ENCODE measurements at regions not wholly inside any gene's neighbourhood (a gene's known extent, or its start where the extent isn't known, plus 50 kb on each side); places are given as distances from the start of the nearest gene placed in this dataset.

- H3K4me3 ChIP-seq = no peak overlapping the region
- no peak for DNase-seq
- H3K27me3 ChIP-seq (ENCODE audit: insufficient read depth in 3 of 3, low read length in 2 of 3) = no peaks in the 10 kb centered on the region
- ATAC-seq = no peak
- no peaks in the 10 kb centered on the region for H3K9me3 ChIP-seq
- H3K4me1 ChIP-seq = peaks cover 26% of the 10 kb centered on the region
- no peak for TF ChIP-seq CTCF (IDR thresholded peaks at IDR 0.05)
- H3K27ac ChIP-seq = no peak overlapping the region
- H3K36me3 ChIP-seq (ENCODE audit: insufficient read depth in 1 of 2, low read depth in 1 of 2) = no peaks in the 10 kb centered on the region
- intact Hi-C loops (cut with DNase I) = loop anchor here in 1 of 2 donors (5.0 to 10.0 kb wide), 2 partner anchors 93 to 341 kb away; no protein-coding TSS in a partner anchor
- 64 to 77% (median 69%) methylated on average over 6 of the region's 6 CpGs for WGBS, 3 donors
Observed at GRCh38 chr6:14543971-14544585, 426.5 kb downstream of the CD83 start.

GRCh38 chr6:14544666-14545065 lies 427.1 kb downstream of the CD83 start:
- Histone ChIP-seq H3K4me3 (no peak overlapping the region), H3K36me3 (ENCODE audit: insufficient read depth in 1 of 2, low read depth in 1 of 2) (no peaks in the 10 kb centered on the region), H3K4me1 (peaks cover 25% of the 10 kb centered on the region), H3K9me3 (no peaks in the 10 kb centered on the region), H3K27me3 (ENCODE audit: insufficient read depth in 3 of 3, low read length in 2 of 3) (no peaks in the 10 kb centered on the region), H3K27ac (no peak overlapping the region)
- intact Hi-C loops (cut with DNase I) = loop anchor here in 1 of 2 donors (5.0 to 10.0 kb wide), 2 partner anchors 93 to 340 kb away; no protein-coding TSS in a partner anchor
- DNase-seq (no peak), ATAC-seq (no peak)
- 64 to 84% (median 82%) methylated on average over 3 of the region's 3 CpGs for WGBS, 3 donors
- no peak for TF ChIP-seq CTCF (IDR thresholded peaks at IDR 0.05)

GRCh38 chr6:14545496-14545895 lies 427.9 kb downstream of the CD83 start:
- ATAC-seq = peak in 1 of 4 donors; percentile 38
- WGBS, 3 donors = 71 to 83% (median 82%) methylated on average over 2 of the region's 2 CpGs
- Histone ChIP-seq H3K27me3 (ENCODE audit: insufficient read depth in 3 of 3, low read length in 2 of 3) (no peaks in the 10 kb centered on the region), H3K36me3 (ENCODE audit: insufficient read depth in 1 of 2, low read depth in 1 of 2) (no peaks in the 10 kb centered on the region), H3K4me1 (peaks cover 26% of the 10 kb centered on the region), H3K4me3 (no peak overlapping the region), H3K9me3 (no peaks in the 10 kb centered on the region), H3K27ac (peak overlapping the region; percentile 39)
- no peak for DNase-seq
- intact Hi-C loops (cut with DNase I) = loop anchor here in 1 of 2 donors (10.0 kb wide), 1 partner anchor 339 kb away; no protein-coding TSS in a partner anchor
- TF ChIP-seq CTCF (IDR thresholded peaks at IDR 0.05) = no peak

GRCh38 chr6:14546036-14546435 lies 428.5 kb downstream of the CD83 start:
- Histone ChIP-seq H3K4me1 (peaks cover 26% of the 10 kb centered on the region), H3K27me3 (ENCODE audit: insufficient read depth in 3 of 3, low read length in 2 of 3) (no peaks in the 10 kb centered on the region), H3K9me3 (no peaks in the 10 kb centered on the region), H3K36me3 (ENCODE audit: insufficient read depth in 1 of 2, low read depth in 1 of 2) (no peaks in the 10 kb centered on the region), H3K27ac (peak overlapping the region; percentile 39), H3K4me3 (no peak overlapping the region)
- DNase-seq (no peak), ATAC-seq (peak in 3 of 4 donors; percentile 25 to 60 (median 28))
- no peak for TF ChIP-seq CTCF (IDR thresholded peaks at IDR 0.05)
- WGBS, 3 donors = 36 to 53% (median 46%) methylated on average over 5 of the region's 5 CpGs
- intact Hi-C loops (cut with DNase I) = loop anchor here in 1 of 2 donors (10.0 kb wide), 1 partner anchor 339 kb away; no protein-coding TSS in a partner anchor
